COR-L47 (cell line): ENCODE measurements at regions not wholly inside any gene's neighbourhood (a gene's known extent, or its start where the extent isn't known, plus 50 kb on each side); places are given as distances from the start of the nearest gene placed in this dataset.
A peak's percentile ranks its signal among the peaks of the same experiment; 100 is the strongest.

Experiments used
- DNase-seq: peaks from one replicate; lab custom pipeline; 2025; lab: John Stamatoyannopoulos, UW

DNA sequence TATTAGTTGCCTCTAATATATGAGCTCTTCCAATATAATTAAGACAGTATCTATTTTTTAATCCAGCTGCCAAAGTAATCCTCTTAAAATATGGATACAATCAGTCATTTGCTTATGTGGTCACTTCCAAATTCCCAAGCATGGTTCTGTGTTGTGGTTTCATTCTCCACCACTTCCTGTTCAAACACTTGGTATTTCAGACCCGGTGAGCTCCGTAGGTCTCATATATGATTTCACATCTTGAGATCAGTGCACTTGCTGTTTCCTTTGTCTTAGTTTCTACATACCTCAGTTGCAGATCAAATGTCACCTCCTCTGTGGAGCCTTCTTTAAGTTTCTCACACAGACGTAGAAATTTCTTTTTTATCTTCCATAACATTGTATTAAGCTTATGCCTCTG, 254.2 kb downstream of the KCNS3 start:
- no peak for DNase-seq

DNA sequence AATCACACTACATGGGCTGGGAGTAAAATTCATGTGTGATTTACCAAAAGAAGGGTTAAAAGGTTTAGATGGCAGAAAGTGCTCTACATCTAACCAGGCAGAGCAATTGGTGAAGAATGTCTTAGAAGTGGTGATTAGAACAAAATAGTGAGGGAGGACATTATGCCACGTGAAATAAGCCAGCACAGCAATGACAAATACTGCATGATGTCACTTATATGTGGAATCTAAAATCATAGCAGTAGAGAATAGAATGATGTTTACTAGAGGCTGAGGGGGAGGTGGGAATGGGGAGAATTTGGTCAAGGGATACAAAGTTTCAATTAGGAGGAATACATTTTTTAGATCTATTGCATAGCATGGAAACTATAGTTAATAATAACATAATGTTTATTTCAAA, 253.3 kb downstream of the KCNS3 start:
- DNase-seq: no peak

DNA sequence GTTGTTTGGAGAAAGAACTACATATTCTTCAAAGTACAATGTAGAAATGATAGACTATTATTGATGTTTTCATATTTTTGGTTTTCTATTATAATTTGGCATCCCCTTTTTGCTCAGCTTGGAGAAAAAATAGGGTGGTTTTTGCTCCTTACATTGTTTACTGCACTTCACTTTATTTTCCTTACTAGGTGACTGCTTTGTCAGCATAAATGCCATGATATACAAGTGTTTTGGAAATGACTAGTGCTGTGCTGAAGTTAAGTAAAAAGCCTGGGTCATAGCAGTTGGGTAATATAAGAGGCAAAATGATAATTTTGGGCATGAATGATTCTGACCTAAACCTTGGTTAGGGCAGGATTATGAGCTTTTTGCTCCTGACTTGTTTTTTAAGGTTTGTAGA, 250.9 kb downstream of the KCNS3 start:
- no peak for DNase-seq

DNA sequence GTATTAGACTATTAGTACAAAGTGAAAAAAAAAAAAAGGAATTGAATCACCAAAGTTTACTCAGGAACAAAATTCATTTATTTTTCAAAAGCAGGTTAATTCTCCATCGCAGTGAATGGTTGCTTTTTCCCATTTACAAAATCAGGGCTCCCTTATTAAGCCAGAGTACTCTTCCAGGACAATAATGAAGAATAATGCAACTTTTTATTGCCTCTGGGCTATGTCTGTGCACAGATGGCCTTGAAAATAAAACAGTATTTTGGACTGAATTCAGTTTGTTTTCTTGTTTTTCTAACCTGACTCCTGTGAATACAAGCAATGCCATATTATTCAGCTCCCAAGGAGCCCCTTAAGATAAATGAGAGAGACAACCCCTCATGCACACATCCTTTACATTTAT, 246.8 kb downstream of the KCNS3 start:
- DNase-seq: no peak

DNA sequence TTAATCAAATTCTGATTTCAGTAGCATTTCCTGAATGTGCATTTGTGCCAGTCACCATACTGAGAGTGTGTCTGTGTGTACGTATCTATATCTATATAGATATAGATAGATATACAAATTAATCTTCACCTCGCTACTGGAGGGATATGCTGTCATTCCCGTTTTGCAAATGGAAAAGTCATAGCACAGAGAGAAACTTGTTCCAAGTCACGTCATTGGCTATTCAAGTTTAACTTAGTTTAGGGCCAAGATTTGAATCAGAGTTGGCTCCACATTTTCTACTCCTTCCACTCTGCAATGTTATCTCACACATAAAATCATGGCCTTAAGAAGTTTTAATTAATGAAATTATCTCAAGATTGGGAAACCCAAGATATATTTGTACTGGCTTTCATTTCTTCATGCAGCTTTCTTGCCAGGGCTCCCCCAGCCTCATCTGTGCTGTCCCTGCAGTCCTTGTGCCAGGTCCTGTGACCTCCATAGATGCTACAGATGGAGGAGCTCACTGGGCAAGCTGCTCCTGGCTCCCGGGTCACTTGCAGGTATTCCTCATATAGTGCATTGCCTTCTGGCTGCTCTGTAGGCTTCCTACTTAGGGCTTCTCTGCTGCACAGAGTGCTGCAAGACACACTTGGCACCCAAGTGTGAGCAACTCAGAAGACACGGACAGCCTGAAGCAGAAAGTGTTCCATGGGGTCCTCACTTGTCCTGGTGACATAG, 245.8 kb downstream of the KCNS3 start:
- DNase-seq: no peak

DNA sequence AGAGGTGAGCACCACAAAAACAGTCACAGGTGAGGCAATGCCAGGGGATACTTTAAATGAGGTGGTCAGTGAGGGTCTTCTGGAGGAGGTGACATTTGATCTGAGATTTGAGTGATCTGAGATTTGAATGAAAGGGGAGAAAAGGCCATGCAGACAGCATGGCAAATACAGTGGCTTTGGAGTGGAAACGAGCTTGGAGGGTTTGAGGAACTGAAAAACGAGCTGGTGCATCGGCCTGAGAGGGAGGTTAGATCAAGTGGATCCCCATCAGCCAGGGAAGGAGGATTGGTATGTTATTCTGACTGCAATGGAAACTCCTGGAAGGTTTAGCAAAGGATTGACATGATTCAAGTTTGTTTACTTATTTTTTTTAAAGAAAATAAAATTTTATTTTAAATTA, 245.1 kb downstream of the KCNS3 start:
- no peak for DNase-seq

DNA sequence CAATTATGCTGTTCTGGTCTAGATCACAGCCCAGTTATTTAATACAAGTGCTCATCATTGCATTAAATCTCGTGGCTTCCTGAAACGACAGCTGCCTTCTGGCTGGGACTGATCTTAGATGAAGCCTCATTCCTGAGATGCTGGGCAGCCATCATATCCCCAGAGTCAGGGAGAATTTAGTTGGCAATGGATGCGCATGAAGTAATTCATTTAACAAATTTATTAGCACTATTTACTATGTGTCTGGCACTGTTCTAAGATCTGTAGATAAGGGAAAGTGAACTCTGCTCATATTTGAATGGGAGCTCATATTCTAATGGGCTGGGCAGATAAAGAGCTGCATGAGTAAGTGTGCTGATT, 244.7 kb downstream of the KCNS3 start:
- DNase-seq: no peak

DNA sequence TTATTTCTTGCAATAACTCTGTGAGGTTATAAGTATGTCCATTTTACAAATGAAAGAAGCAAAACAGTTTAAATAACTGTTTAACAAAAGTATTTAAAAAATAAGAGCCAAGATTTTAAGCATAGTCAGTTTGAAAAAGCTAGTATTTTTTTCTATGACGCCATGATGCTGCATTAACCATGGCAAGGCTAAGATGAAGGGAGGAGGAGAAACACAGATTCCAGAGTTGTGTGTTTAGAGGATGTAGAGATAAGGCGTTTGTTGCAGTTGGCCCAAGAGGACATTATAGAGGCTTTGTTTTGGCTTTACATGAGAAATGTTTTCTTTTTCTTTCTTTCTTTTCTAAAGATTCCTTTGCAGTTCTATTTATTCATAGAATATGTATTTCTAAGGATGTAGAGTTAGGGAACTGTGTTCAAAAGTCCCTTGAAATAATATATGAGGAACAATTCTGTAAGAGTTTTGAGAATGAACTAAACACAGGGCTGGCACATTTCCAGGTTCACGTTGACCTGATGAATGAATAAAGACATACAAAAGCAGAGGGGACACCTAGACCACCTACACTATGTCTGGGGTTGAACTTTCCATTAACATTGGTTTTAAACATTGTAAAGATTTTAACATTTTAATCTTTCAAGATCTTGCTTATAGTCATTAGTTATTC, 244.2 kb downstream of the KCNS3 start:
- DNase-seq: no peak

DNA sequence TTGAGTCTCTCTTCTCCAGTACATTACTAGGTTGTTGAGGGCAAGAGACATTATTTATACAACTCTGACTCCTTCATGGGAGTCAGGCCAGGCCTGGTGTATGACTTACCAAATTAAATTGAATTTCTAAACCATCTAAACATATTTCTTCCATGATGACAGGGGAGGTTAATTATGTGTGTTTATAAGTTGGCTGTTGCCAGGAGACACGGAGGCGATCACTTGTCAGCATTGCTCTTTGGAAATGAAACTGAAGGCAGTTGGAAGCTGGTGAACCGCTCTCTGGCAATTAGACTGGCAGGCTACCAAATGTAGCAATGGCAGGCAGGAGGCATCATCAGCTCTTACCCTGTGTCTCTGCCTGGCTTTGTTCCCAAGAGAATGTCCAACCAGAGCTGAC, 241.4 kb downstream of the KCNS3 start:
- DNase-seq: peak; percentile 60

DNA sequence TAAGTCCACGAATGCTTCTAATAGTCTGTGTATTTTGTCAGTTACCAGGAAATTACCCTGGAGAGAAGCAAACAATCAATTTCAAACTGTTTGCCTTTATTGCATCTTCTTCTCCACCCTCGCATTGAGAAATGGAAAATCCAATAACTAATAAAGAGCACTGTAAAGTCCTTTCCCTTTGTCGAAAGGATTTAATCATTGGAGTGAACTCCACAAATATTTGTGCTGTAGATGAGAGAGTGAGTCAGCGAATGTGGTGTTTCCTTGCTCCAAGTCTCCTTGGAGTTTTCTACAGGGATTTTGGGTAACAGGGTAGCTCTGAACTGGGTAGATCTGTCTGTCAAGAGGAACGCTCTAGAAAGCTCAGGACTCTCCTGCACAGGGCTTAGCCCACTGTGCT, 240.2 kb downstream of the KCNS3 start:
- no peak for DNase-seq

DNA sequence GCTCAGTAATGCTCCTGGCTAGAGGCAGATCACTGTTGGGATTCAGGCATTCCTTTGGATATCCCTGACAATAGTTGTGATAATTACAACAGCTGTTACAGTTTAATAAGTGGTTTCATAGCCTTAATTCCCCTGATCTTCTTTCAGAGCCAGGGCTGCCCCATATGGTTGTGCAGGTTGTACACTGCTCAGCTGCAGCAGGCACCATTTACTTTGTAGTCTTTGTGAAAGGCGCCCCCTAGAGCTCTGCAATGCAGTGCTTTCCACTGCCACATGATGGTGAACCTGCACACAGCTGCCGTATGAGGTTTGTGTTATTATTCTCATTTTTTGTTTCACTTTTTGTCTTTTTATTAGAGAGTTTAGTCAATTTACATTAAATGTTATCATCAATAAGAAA, 239.1 kb downstream of the KCNS3 start:
- peak; percentile 17 for DNase-seq

DNA sequence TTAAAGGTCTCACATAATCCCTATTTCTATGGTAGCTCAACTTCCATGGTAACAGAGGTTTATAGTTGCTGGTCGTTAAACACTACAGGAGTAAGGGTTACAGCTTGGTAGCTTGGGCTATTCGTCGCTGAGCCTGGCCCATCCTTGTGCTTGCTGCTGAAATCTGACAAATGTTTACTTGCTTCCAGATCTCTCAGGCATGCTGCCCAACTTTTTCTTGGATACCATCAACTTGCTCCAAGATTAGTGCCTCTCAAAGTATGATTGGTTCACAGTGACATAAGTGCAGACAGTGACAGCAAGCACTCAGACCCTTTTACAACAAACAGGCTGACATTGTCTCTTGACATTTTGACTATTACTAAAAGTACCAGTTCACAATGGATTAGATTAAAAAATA, 231.8 kb downstream of the KCNS3 start:
- DNase-seq: no peak

DNA sequence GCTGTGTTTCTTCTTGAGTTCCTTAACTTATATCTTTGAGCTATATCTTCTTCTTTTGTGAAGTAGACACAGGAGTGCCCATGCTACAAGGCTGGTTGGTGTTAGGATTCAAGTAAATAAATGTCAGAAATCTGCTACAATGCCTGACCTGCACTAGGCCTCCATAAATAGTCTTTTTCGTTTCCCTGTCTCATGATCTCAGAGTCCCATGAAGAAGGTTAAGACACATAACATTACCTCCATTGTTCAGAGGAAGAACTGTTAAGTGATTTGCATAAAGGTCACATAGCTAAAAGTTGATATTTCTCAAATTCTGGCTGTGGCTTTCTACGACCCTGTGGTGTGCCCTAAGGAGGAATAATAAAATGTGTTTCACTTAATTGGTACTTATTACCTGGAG, 228.4 kb downstream of the KCNS3 start:
- no peak for DNase-seq

DNA sequence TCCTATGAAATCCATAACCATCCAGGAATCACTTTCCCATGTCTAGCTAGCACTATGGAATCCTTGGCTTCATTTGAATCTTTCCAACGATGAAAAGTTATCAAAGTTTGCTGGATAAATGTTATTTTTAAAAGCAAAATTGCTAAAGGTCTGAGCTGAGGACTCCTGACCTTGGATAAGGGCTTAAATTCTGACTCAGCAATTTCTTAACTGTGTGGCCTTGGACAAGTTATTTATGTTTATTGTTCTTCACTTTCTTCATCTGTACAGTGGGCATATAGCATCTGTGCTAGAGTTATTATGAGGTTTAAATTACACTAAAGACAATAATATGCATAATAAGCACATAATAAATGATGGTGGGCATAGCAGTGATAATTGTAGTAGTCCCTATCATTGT, 227.5 kb downstream of the KCNS3 start:
- DNase-seq: no peak

DNA sequence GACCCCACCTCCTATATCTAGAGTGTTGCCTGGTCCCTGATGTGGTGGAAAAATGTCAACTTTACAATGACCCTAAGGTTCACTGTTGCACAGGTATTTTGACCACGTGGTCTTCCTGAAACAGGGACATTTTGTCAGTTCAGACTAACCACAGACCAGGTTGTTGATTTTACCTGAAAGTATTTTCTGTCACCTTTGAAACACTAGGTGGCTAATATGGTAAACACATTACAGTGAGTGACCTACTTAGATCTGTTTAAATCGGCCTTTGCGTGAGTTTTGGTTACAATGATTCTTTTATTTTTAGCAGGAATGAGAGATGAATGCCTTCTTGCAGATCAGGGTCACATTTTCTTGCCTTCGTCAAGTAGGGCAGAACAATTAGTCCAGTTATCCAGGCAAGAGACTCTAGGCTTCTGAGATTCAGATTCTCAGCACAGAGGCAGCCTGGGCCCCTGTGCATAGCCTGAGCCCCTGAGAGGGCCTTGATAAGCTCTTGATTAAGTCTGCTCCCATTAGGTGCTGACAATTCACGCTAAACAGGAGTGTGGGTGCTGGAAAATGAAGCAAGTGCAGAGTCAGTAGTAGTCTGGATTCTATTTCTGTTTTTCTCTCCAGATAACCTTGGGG, 226.2 kb downstream of the KCNS3 start:
- DNase-seq: no peak

DNA sequence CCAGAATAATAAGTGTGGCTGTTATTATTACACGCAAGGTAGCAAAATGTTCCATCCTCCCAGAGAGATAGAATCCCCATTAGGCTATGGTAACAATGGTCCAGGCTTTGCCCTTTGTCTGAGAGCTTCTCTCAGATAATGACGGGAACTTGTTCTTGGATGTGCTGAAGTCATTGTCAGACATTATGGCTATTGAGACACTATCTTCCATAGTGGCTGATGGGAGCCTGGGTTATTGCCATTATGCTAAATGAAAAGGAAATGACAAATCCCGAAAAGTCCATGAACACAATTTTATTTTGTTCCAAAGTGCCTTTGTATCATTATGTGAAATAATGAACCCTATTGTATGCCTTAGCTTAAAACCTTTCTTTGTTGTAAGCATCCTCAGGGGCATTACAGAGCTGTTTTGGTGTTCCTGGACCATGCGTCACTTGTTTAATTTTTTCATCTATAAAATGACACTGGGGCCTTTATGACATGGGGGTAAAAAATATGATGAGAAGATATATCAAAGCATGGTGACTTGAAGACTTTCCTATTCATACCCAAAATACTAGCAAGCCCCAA, 218.5 kb downstream of the KCNS3 start:
- no peak for DNase-seq

DNA sequence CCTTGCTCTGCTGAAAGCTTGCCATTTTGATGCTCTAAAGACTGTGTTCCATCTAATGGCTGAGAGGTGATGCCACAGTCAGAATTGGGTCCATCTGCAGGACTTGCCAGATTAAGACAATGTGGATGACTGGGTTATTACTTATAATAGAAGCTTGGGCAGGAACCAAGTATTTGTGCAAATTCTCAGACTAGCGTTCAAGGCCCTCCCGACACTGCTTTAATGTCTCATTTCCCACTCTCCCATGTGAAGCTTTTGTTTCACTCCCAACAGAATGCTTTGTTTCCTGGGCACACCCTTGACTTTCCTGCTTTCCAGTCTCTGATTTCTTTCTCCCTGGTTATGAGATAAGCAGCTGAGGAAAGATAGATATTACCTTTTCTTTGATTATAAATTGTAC, 215.8 kb downstream of the KCNS3 start:
- no peak for DNase-seq

DNA sequence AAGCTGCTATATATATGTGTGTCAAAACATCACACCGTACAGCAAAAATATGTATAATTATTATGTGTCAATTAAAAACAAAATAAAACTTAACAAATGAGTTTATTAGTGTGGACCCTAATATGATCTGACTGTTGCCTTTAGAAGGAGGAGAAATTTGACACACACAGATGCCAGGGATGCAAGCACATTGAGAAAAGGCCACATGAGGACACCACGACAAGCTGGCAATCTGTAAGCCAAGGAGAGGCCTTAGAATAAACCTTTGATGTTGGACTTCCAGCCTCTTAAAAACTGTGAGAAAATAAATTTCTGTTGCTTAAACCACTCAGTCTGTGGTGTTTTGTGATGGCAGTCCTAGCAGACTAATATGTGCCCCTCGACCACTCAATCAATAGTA, 214.7 kb downstream of the KCNS3 start:
- no peak for DNase-seq

DNA sequence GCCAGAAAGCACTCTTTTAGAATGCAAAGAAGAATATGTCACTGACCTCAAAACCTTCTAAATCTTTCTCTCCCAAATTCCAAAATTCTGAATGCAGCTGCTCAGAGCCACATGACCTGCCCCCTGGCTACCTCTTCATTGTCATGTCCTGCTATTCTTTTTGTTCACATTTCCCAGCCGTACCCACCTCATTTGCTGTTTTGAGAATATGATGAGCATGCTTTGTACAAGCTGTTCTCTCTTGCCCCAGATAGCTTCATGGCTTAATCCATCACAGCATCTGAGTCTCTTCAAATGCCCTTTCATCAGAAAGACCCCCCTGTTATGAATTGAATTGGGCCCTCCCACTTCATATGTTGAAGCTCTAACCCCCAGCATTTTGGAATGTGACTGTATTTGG, 214.3 kb downstream of the KCNS3 start:
- DNase-seq: no peak

DNA sequence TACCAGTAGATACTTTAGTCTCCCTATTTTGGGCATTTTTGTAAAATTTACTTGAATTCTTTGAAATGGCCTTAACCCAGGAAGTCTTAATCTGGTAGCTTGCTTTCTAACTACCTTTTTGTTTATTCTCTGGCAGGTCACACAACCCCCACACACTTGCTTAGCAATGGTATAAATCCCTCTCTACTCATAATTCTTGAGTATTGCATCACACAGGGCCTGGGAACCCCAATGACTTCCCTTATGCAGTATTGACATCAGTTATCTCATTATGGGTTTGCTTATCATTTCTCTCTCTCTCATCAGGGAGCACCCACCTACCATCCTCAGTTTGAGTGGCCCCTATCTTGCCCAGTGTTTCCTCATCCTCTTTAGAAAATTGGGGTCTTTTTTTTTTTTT, 207.1 kb downstream of the KCNS3 start:
- no peak for DNase-seq

DNA sequence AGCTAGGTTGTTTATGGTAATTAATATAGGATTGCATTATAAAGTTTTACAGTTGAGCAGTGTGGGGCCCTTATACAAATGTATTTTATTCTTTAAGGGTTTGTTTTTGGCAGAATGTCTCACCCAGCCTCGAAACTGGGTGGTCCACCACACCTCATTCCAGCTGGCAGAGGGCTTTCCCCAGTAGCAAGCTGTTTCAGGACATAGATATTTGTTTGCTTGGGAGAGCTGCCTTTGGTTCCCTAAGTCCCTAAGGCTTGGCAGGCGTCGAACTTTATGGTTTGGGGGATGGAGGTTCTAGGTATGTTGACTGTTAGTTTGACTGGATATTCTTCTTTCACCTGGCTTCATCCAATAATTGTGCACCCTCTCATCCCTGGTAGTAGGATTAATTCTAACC, 205.9 kb downstream of the KCNS3 start:
- no peak for DNase-seq

DNA sequence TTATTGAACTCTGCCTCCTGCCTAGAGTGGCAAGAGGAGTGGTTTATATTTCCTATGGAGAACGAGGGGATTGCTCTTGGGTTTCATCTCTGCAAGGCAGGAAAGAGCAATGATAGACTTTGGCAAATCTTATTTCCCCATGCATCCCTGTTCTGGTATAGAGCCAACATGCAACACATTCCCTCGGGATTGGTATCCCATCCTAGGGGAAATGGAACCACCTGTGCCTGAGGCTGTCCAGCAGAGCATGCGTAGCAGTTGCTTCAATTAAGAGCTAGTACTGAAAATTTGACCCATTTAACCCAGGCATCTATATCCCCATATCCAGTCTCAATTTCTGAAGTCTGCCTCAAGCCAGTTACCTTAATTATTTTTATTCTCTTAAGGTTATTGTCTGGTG, 205.3 kb downstream of the KCNS3 start:
- DNase-seq: no peak

DNA sequence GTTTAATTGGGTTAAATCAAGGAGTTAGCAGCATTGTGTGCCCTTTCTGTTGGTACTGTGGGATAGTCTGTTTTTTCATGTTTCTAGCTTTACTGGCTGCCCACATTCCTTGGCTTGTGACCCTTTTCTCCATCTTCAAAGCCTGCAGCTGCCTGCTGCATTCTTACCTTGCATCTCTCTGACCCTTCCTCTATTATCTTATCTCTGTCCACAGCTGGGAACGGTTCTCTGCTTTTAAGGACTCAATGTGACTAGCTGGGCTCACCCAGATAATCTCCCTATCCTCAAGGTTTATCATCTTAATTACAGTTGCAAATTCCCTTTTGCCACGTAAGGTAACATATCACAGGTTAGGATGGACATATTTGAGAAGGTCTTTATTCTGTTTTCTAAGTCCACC, 199.7 kb downstream of the KCNS3 start:
- DNase-seq: no peak
